Keratinocyte (primary cell): ENCODE measurements at regions not wholly inside any gene's neighbourhood (a gene's known extent, or its start where the extent isn't known, plus 50 kb on each side); places are given as distances from the start of the nearest gene placed in this dataset.

ENCODE experiments used
- DNase-seq: peaks from one replicate; pipeline ENCODE4 v3.0.0-alpha.2; 2011; ENCODE audit warnings: low read depth, missing footprints, low spot score
- FAIRE-seq: peaks from 2 replicates; lab custom pipeline; 2011; peaks lifted over from hg19 to GRCh38; lab: Jason Lieb, UNC
- H2AFZ ChIP-seq: 2 replicates; pipeline ENCODE4 v1.6.0; 2012; ENCODE audit warnings: low read length, control low read depth, inconsistent platforms; ENCODE audit not compliant: control insufficient read depth
- H3K27ac ChIP-seq: 2 replicates; pipeline ENCODE4 v1.5.1; 2011; ENCODE audit warnings: low read length; ENCODE audit not compliant: control insufficient read depth, insufficient read depth
- H3K27me3 ChIP-seq: 3 replicates; pipeline ENCODE4 v1.6.0; 2011; ENCODE audit warnings: low read length; ENCODE audit not compliant: control insufficient read depth, insufficient read depth; ENCODE audit errors: extremely low read depth
- H3K36me3 ChIP-seq, 2 experiments: 2 replicates in 1 of 2; 3 replicates in 1 of 2; pipeline ENCODE4 v1.5.1; 2011; ENCODE audit warnings: low read length in 2 of 2, mild to moderate bottlenecking in 1 of 2; ENCODE audit not compliant: control insufficient read depth in 2 of 2, insufficient read depth in 2 of 2; ENCODE audit errors: extremely low read depth in 1 of 2
- H3K4me1 ChIP-seq: 3 replicates; pipeline ENCODE4 v1.5.1; 2011; ENCODE audit warnings: low read length; ENCODE audit not compliant: control insufficient read depth, insufficient read depth; ENCODE audit errors: extremely low read depth
- H3K4me2 ChIP-seq: 3 replicates; pipeline ENCODE4 v1.6.0; 2011; ENCODE audit warnings: low read depth, low read length; ENCODE audit not compliant: control insufficient read depth, insufficient read depth; ENCODE audit errors: extremely low read depth
- H3K4me3 ChIP-seq, 3 experiments: fragments of 200-600 bp in 1 of 3; sonication (generic) in 1 of 3; 2 replicates in 2 of 3; 3 replicates in 1 of 3; pipeline ENCODE4 v1.5.1; 2011 to 2016; ENCODE audit warnings: low read length in 3 of 3, mild to moderate bottlenecking in 3 of 3, control low read depth in 2 of 3, inconsistent platforms in 1 of 3, low read depth in 1 of 3, mixed read lengths in 1 of 3, mixed run types in 1 of 3, moderate library complexity in 1 of 3; ENCODE audit not compliant: control insufficient read depth in 2 of 3, insufficient read depth in 2 of 3; ENCODE audit errors: extremely low read depth in 1 of 3
- H3K79me2 ChIP-seq: 2 replicates; pipeline ENCODE4 v1.6.0; 2012; ENCODE audit warnings: low read length; ENCODE audit not compliant: control insufficient read depth, insufficient read depth
- H3K9ac ChIP-seq: 3 replicates; pipeline ENCODE4 v1.6.0; 2011; ENCODE audit warnings: low read length; ENCODE audit not compliant: control insufficient read depth, insufficient read depth; ENCODE audit errors: extremely low read depth
- H3K9me1 ChIP-seq: 3 replicates; pipeline ENCODE4 v1.6.0; 2011; ENCODE audit warnings: low read length; ENCODE audit not compliant: control insufficient read depth, insufficient read depth; ENCODE audit errors: extremely low read depth
- H3K9me3 ChIP-seq: 2 replicates; pipeline ENCODE4 v1.5.1; 2012; ENCODE audit warnings: low read depth, low read length; ENCODE audit not compliant: control insufficient read depth
- H4K20me1 ChIP-seq: 3 replicates; pipeline ENCODE4 v1.6.0; 2011; ENCODE audit warnings: low read length; ENCODE audit not compliant: control insufficient read depth, insufficient read depth; ENCODE audit errors: extremely low read depth
- CTCF ChIP-seq, 3 experiments: IDR thresholded peaks in 1 of 3; conservative IDR thresholded peaks in 1 of 3; optimal IDR thresholded peaks in 1 of 3; 2 replicates in 2 of 3; 3 replicates in 1 of 3; pipeline versions ENCODE3 to v1.5.1; 2011; ENCODE audit warnings: low read length in 3 of 3, mild to moderate bottlenecking in 3 of 3, moderate library complexity in 2 of 3, control low read depth in 1 of 3, inconsistent platforms in 1 of 3; ENCODE audit not compliant: insufficient read depth in 2 of 3; ENCODE audit errors: extremely low read depth in 1 of 3
- EZH2 ChIP-seq: IDR thresholded peaks from one replicate; pipeline ENCODE4 v1.6.1; 2012; ENCODE audit warnings: inconsistent platforms, mild to moderate bottlenecking, low read length, moderate library complexity
- dilution Hi-C: fragments of 300-500 bp; cut with MboI; formaldehyde crosslinking; loops from one replicate; pipeline ENCODE4 v1.7.0; 2020; ENCODE audit warnings: low sequenced_read_pairs; ENCODE audit not compliant: extremely low pct_ligation_motif_present

- no peak for TF ChIP-seq EZH2
- no peak for TF ChIP-seq CTCF (optimal IDR thresholded peaks at IDR 0.05 in 1 of 3, IDR thresholded peaks at IDR 0.05 in 1 of 3, conservative IDR thresholded peaks at IDR 0.05 in 1 of 3; ENCODE audit: extremely low read depth in 1 of 3, insufficient read depth in 2 of 3, low read length in 3 of 3)
- H3K36me3 ChIP-seq = no peaks in the 10 kb centered on the region
- dilution Hi-C loops = no loop called here
- H3K27ac ChIP-seq = no peak overlapping the region
- H3K9me3 ChIP-seq = no peaks in the 10 kb centered on the region
- H3K27me3 ChIP-seq = no peaks in the 10 kb centered on the region
- H3K4me2 ChIP-seq = no peak overlapping the region
- DNase-seq = no peak
- FAIRE-seq = no peak
- H3K9ac ChIP-seq = no peak overlapping the region
- H3K4me3 ChIP-seq = no peak overlapping the region
- H3K9me1 ChIP-seq = no peaks in the 10 kb centered on the region
- peaks cover 8% of the 10 kb centered on the region for H3K4me1 ChIP-seq
- H2AFZ ChIP-seq = no peak overlapping the region
- H4K20me1 ChIP-seq = no peaks in the 10 kb centered on the region
- H3K79me2 ChIP-seq = no peaks in the 10 kb centered on the region
These were observed 60.6 kb upstream of the ACTR3 start for GRCh38 chr2:113829270-113829669.

- TF ChIP-seq CTCF (optimal IDR thresholded peaks at IDR 0.05 in 1 of 3, IDR thresholded peaks at IDR 0.05 in 1 of 3, conservative IDR thresholded peaks at IDR 0.05 in 1 of 3; ENCODE audit: extremely low read depth in 1 of 3, insufficient read depth in 2 of 3, low read length in 3 of 3) (no peak), EZH2 (no peak)
- Histone ChIP-seq H3K9ac (no peak overlapping the region), H3K9me3 (no peaks in the 10 kb centered on the region), H3K9me1 (no peaks in the 10 kb centered on the region), H3K4me3 (no peak overlapping the region), H3K27me3 (no peaks in the 10 kb centered on the region), H3K27ac (no peak overlapping the region), H4K20me1 (no peaks in the 10 kb centered on the region), H3K4me2 (no peak overlapping the region), H3K79me2 (no peaks in the 10 kb centered on the region), H3K4me1 (peaks cover 8% of the 10 kb centered on the region), H3K36me3 (no peaks in the 10 kb centered on the region), H2AFZ (no peak overlapping the region)
- DNase-seq (no peak), FAIRE-seq (no peak)
- dilution Hi-C loops = no loop called here
These were observed 61.7 kb upstream of the ACTR3 start for GRCh38 chr2:113828049-113828742.
